ENCODE measurements at regions not wholly inside any gene's neighbourhood (a gene's known extent, or its start where the extent isn't known, plus 50 kb on each side); places are given as distances from the start of the nearest gene placed in this dataset.

- peaks cover 6 to 10% (median 6%) of the 10 kb centered on the region in 3 donors for H3K27me3 Mint-ChIP-seq (ENCODE audit: low read depth in 3 of 3)
- WGBS (ENCODE audit: insufficient coverage) = 0% methylated on average over 7 of the region's 12 CpGs
- TF ChIP-seq CTCF (IDR thresholded peaks at IDR 0.05) = no peak
- H3K4me1 ChIP-seq (ENCODE audit: control insufficient read depth in 1 of 2, insufficient read depth in 2 of 2, low read length in 2 of 2) = peaks cover 13 to 15% of the 10 kb centered on the region in 2 donors
- peak overlapping the region; percentile 32 for H3K9ac ChIP-seq (ENCODE audit: insufficient read depth, low read length, poor library complexity, severe bottlenecking)
- DNase-seq = peak in 2 of 3 donors; percentile 2 to 7
- intact Hi-C loops (cut with micrococcal nuclease) = no loop called here
- peaks cover 13 to 21% (median 16%) of the 10 kb centered on the region in 7 donors for H3K9me3 Mint-ChIP-seq
- H4K20me1 ChIP-seq (ENCODE audit: insufficient read depth, low read length) = no peaks in the 10 kb centered on the region
- H3K4me2 ChIP-seq (replicated peaks; ENCODE audit: extremely low read depth, low read length, poor library complexity, severe bottlenecking) = peak overlapping the region; percentile 66
- H3K27ac Mint-ChIP-seq = peak overlapping the region in 2 of 7 donors; percentile 23 to 67
- H3K4me3 Mint-ChIP-seq = peak overlapping the region; percentile 56 to 89
- H3K4me3 ChIP-seq (replicated peaks in 1 of 3; ENCODE audit: low read depth in 2 of 3, low read length in 3 of 3) = peak overlapping the region in 2 of 3 experiments; percentile 30 to 64
- H3K27me3 ChIP-seq (ENCODE audit: control insufficient read depth in 2 of 2, insufficient read depth in 2 of 2, low read length in 2 of 2) = peaks cover 5 to 7% of the 10 kb centered on the region in 2 donors
- no peaks in the 10 kb centered on the region for H3K79me2 ChIP-seq (ENCODE audit: insufficient read depth, low read length)
- H3K27ac ChIP-seq (ENCODE audit: low read depth in 1 of 2, low read length in 2 of 2) = no peak overlapping the region
- no peaks in the 10 kb centered on the region for H3K36me3 ChIP-seq (replicated peaks in 1 of 2; ENCODE audit: control insufficient read depth in 1 of 2, insufficient read depth in 2 of 2, low read length in 2 of 2)
- H3K4me1 Mint-ChIP-seq = peaks cover 30% of the 10 kb centered on the region
- H3K36me3 Mint-ChIP-seq = peaks cover 2 to 3% of the 10 kb centered on the region in 2 donors
- H2AFZ ChIP-seq (ENCODE audit: insufficient read depth, low read depth, low read length, poor library complexity, severe bottlenecking) = peak overlapping the region; percentile 65
- H3K9me3 ChIP-seq (replicated peaks in 1 of 2; ENCODE audit: control insufficient read depth in 1 of 2, insufficient read depth in 1 of 2, low read length in 2 of 2) = peaks cover 12 to 15% of the 10 kb centered on the region in 2 donors
Measured at GRCh38 chr14:22070119-22070982, 396.7 kb upstream of the OR4E1 start.

GRCh38 chr14:22065347-22065746, 391.7 kb upstream of the OR4E1 start:
- Histone ChIP-seq H3K79me2 (ENCODE audit: insufficient read depth, low read length) (no peaks in the 10 kb centered on the region), H3K4me3 (replicated peaks in 1 of 3; ENCODE audit: low read depth in 2 of 3, low read length in 3 of 3) (no peak overlapping the region), H3K4me1 (ENCODE audit: control insufficient read depth in 1 of 2, insufficient read depth in 2 of 2, low read length in 2 of 2) (peaks cover 3 to 6% of the 10 kb centered on the region in 2 donors), H3K9ac (ENCODE audit: insufficient read depth, low read length, poor library complexity, severe bottlenecking) (no peak overlapping the region), H3K27me3 (ENCODE audit: control insufficient read depth in 2 of 2, insufficient read depth in 2 of 2, low read length in 2 of 2) (peaks cover 5 to 7% of the 10 kb centered on the region in 2 donors), H4K20me1 (ENCODE audit: insufficient read depth, low read length) (no peaks in the 10 kb centered on the region), H3K9me3 (replicated peaks in 1 of 2; ENCODE audit: control insufficient read depth in 1 of 2, insufficient read depth in 1 of 2, low read length in 2 of 2) (no peaks in the 10 kb centered on the region), H3K4me2 (replicated peaks; ENCODE audit: extremely low read depth, low read length, poor library complexity, severe bottlenecking) (no peak overlapping the region), H3K27ac (ENCODE audit: low read depth in 1 of 2, low read length in 2 of 2) (no peak overlapping the region), H2AFZ (ENCODE audit: insufficient read depth, low read depth, low read length, poor library complexity, severe bottlenecking) (no peak overlapping the region), H3K36me3 (replicated peaks in 1 of 2; ENCODE audit: control insufficient read depth in 1 of 2, insufficient read depth in 2 of 2, low read length in 2 of 2) (no peaks in the 10 kb centered on the region)
- peaks cover 0 to 6% (median 0%) of the 10 kb centered on the region in 7 donors for H3K9me3 Mint-ChIP-seq
- no peak for TF ChIP-seq CTCF (IDR thresholded peaks at IDR 0.05)
- H3K27me3 Mint-ChIP-seq (ENCODE audit: low read depth in 3 of 3) = peaks cover 4 to 12% (median 6%) of the 10 kb centered on the region in 3 donors
- H3K36me3 Mint-ChIP-seq = no peaks in the 10 kb centered on the region
- no peak overlapping the region for H3K4me3 Mint-ChIP-seq
- no CpG with 5 or more reads among the region's 1 CpG for whole genome bisulfite sequencing (ENCODE audit: insufficient coverage)
- no peak overlapping the region for H3K27ac Mint-ChIP-seq
- intact Hi-C loops (cut with micrococcal nuclease) = no loop called here
- no peak for DNase-seq
- H3K4me1 Mint-ChIP-seq = peaks cover 11% of the 10 kb centered on the region

Measured in CD14-positive monocyte (primary cell).